Neural cell (in vitro differentiated cells): ENCODE measurements at regions not wholly inside any gene's neighbourhood (a gene's known extent, or its start where the extent isn't known, plus 50 kb on each side); places are given as distances from the start of the nearest gene placed in this dataset.

Experiments
- H2AFZ ChIP-seq: fragments of 200-600, 300-800 bp; sonication (generic), shearing (Covaris generic); 2 replicates; pipeline ENCODE4 v1.6.0; 2014; ENCODE audit warnings: low read depth, mild to moderate bottlenecking, antibody characterized with exemption, low read length, moderate library complexity
- H3F3A ChIP-seq: fragments of 200-600 bp; shearing (Covaris generic); 2 replicates; pipeline ENCODE4 v1.6.1; 2016; ENCODE audit warnings: mild to moderate bottlenecking, moderate library complexity, mixed read lengths, antibody characterized with exemption, low read length; ENCODE audit not compliant: insufficient read depth, poor library complexity, severe bottlenecking
- H3K27ac ChIP-seq: fragments of 200-600, 300-800 bp; sonication (generic), shearing (Covaris generic); 2 replicates; pipeline ENCODE4 v1.5.1; 2014; ENCODE audit warnings: mild to moderate bottlenecking, low read length, moderate library complexity
- H3K27me3 ChIP-seq: fragments of 300-800, 200-600 bp; sonication (generic), shearing (Covaris generic); 2 replicates; pipeline ENCODE4 v1.6.0; 2014; ENCODE audit warnings: mild to moderate bottlenecking, low read depth, low read length, moderate library complexity; ENCODE audit not compliant: insufficient read depth
- H3K36me3 ChIP-seq: fragments of 300-800, 200-600 bp; sonication (generic), shearing (Covaris generic); 2 replicates; pipeline ENCODE4 v1.5.1; 2014; ENCODE audit warnings: mild to moderate bottlenecking, antibody characterized with exemption, low read length, moderate library complexity; ENCODE audit not compliant: insufficient read depth
- H3K4me2 ChIP-seq: fragments of 300-800, 200-600 bp; sonication (generic), shearing (Covaris generic); 2 replicates; pipeline ENCODE4 v1.6.0; 2014; ENCODE audit warnings: mild to moderate bottlenecking, low read length
- H3K4me3 ChIP-seq: fragments of 300-800, 200-600 bp; sonication (generic), shearing (Covaris generic); 2 replicates; pipeline ENCODE4 v1.5.1; 2014; ENCODE audit warnings: mild to moderate bottlenecking, low read length, moderate library complexity
- H3K79me2 ChIP-seq: fragments of 200-600 bp; shearing (Covaris generic); replicated peaks from 2 replicates; pipeline ENCODE4 v1.6.0; 2014; ENCODE audit warnings: mild to moderate bottlenecking, low read length, moderate library complexity; ENCODE audit not compliant: insufficient read depth
- H3K9ac ChIP-seq: fragments of 300-800, 200-600 bp; sonication (generic), shearing (Covaris generic); 2 replicates; pipeline ENCODE4 v1.6.1; 2016; ENCODE audit warnings: mild to moderate bottlenecking, low read length, mixed read lengths
- H3K9me2 ChIP-seq: fragments of 200-600 bp; shearing (Covaris generic); 2 replicates; pipeline ENCODE4 v1.6.1; 2016; ENCODE audit warnings: mild to moderate bottlenecking, low read length, mixed read lengths; ENCODE audit not compliant: insufficient read depth
- H3K9me3 ChIP-seq: fragments of 200-600, 300-800 bp; sonication (generic), shearing (Covaris generic); 2 replicates; pipeline ENCODE4 v1.6.1; 2016; ENCODE audit warnings: mild to moderate bottlenecking, mixed run types, low read length, moderate library complexity, mixed read lengths
- H4K20me1 ChIP-seq: fragments of 200-600 bp; shearing (Covaris generic); 2 replicates; pipeline ENCODE4 v1.6.1; 2016; ENCODE audit warnings: mild to moderate bottlenecking, mixed run types; ENCODE audit not compliant: insufficient read depth
- CTCF ChIP-seq: fragments of 450-650 bp; IDR thresholded peaks from 2 replicates; pipeline ENCODE4 v1.5.1; 2014; ENCODE audit warnings: antibody characterized with exemption, mild to moderate bottlenecking, moderate library complexity; ENCODE audit not compliant: poor library complexity, severe bottlenecking
- EP300 ChIP-seq: fragments of 450-650 bp; conservative IDR thresholded peaks from 2 replicates; pipeline ENCODE4 v1.6.1; 2014; ENCODE audit warnings: antibody characterized with exemption, mild to moderate bottlenecking, moderate library complexity; ENCODE audit not compliant: poor library complexity, severe bottlenecking
- EZH2 ChIP-seq: fragments of 200-600, 300-800 bp; shearing (Covaris generic), sonication (generic); IDR thresholded peaks from 2 replicates; pipeline ENCODE4 v1.6.1; 2014; ENCODE audit warnings: antibody characterized with exemption, low read length, borderline replicate concordance, mild to moderate bottlenecking; ENCODE audit not compliant: insufficient read depth, poor library complexity, severe bottlenecking
- MXI1 ChIP-seq: fragments of 450-650 bp; conservative IDR thresholded peaks from 2 replicates; pipeline ENCODE4 v1.6.1; 2014; ENCODE audit warnings: antibody characterized with exemption, mild to moderate bottlenecking; ENCODE audit not compliant: poor library complexity, severe bottlenecking
- POLR2AphosphoS5 ChIP-seq: IDR thresholded peaks from 2 replicates; pipeline ENCODE4 v1.6.1; 2012
- RAD21 ChIP-seq: fragments of 450-650 bp; conservative IDR thresholded peaks from 2 replicates; pipeline ENCODE4 v1.6.1; 2014; ENCODE audit warnings: antibody characterized with exemption, mild to moderate bottlenecking, moderate library complexity
- REST ChIP-seq: IDR thresholded peaks from 2 replicates; pipeline ENCODE4 v1.6.1; 2012; ENCODE audit warnings: borderline replicate concordance
- SMC3 ChIP-seq: fragments of 450-650 bp; conservative IDR thresholded peaks from 2 replicates; pipeline ENCODE4 v1.6.1; 2014; ENCODE audit warnings: antibody characterized with exemption, mild to moderate bottlenecking, moderate library complexity; ENCODE audit not compliant: poor library complexity
- TAF1 ChIP-seq: IDR thresholded peaks from 2 replicates; pipeline ENCODE4 v1.6.1; 2012; ENCODE audit warnings: low read depth

GRCh38 chr21:22258821-22259220 lies 1260.6 kb downstream of the NCAM2 start:
- H3K27ac ChIP-seq, result peak overlapping the region; percentile 5
- H4K20me1 ChIP-seq, result no peaks in the 10 kb centered on the region
- H3K36me3 ChIP-seq, result no peaks in the 10 kb centered on the region
- H2AFZ ChIP-seq, result no peak overlapping the region
- H3K9me3 ChIP-seq, result no peaks in the 10 kb centered on the region
- H3K4me3 ChIP-seq, result no peak overlapping the region
- H3K9me2 ChIP-seq, result no peaks in the 10 kb centered on the region
- H3F3A ChIP-seq, result no peaks in the 10 kb centered on the region
- no peak overlapping the region for H3K4me2 ChIP-seq
- no peak for TF ChIP-seq REST
- H3K27me3 ChIP-seq, result no peaks in the 10 kb centered on the region
- no peak overlapping the region for H3K9ac ChIP-seq
- no peaks in the 10 kb centered on the region for H3K79me2 ChIP-seq

DNA sequence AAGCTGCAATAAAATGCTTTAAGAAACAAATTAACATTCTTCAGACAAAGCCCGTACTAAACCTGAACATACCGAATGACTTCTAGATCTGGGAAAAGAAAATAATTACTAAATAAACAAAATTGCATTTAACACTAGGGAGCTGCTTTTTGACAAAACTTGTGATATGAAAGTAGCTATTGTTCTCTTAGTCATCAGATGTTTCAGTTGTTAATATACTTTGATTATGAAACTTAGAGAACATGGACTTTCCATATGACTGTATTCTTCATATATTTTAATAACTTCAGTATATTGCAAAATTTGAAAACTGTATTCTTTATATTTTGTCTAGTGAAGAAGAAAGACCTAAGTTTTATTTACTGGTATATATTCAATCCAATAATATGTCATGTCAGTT lies 1262.1 kb downstream of the NCAM2 start:
- H3K9me2 ChIP-seq, result no peaks in the 10 kb centered on the region
- TF ChIP-seq SMC3 (no peak), CTCF (no peak), POLR2AphosphoS5 (no peak), MXI1 (no peak), RAD21 (no peak), TAF1 (no peak)
- H4K20me1 ChIP-seq, result no peaks in the 10 kb centered on the region
- no peak overlapping the region for H3K9ac ChIP-seq
- no peaks in the 10 kb centered on the region for H3K36me3 ChIP-seq
- H3K27ac ChIP-seq, result no peak overlapping the region
- no peak overlapping the region for H3K4me3 ChIP-seq
- H3F3A ChIP-seq, result no peaks in the 10 kb centered on the region
- H3K27me3 ChIP-seq, result no peaks in the 10 kb centered on the region
- no peak overlapping the region for H3K4me2 ChIP-seq
- H3K9me3 ChIP-seq, result no peaks in the 10 kb centered on the region
- H2AFZ ChIP-seq, result no peak overlapping the region
- H3K79me2 ChIP-seq, result no peaks in the 10 kb centered on the region

DNA sequence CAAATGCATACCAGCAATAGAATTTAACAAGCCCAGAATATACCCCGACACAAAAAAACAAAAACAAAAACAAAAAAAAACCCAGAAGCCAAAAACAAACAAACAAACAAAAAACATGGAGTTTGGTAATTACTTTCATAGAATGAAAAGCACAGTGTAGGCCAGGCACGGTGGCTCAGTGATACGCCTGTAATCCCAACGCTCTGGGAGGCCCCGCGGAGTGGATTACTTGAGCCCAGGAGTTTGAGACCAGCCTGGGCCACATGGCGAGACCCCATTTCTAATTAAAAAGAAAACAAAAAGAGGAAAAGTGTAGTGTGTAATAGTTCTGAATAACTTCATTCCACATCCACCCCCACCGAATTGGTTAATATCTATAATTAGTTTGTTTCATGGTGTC lies 1265.7 kb downstream of the NCAM2 start:
- no peaks in the 10 kb centered on the region for H3K9me2 ChIP-seq

More for the DNA sequence above, 1265.7 kb downstream of the NCAM2 start:
- Histone ChIP-seq H3F3A (no peaks in the 10 kb centered on the region), H3K27me3 (no peaks in the 10 kb centered on the region), H3K4me2 (no peak overlapping the region), H3K4me3 (no peak overlapping the region), H4K20me1 (no peaks in the 10 kb centered on the region), H2AFZ (no peak overlapping the region), H3K9me3 (no peaks in the 10 kb centered on the region), H3K79me2 (no peaks in the 10 kb centered on the region), H3K36me3 (no peaks in the 10 kb centered on the region), H3K9ac (no peak overlapping the region), H3K27ac (no peak overlapping the region)
- no peak for TF ChIP-seq REST
- no peak for TF ChIP-seq CTCF
- TF ChIP-seq EP300, result no peak
- no peak for TF ChIP-seq MXI1
- TF ChIP-seq EZH2, result no peak
- TF ChIP-seq POLR2AphosphoS5, result no peak
- no peak for TF ChIP-seq SMC3
- TF ChIP-seq TAF1, result no peak
